ENCODE measurements at regions not wholly inside any gene's neighbourhood (a gene's known extent, or its start where the extent isn't known, plus 50 kb on each side); places are given as distances from the start of the nearest gene placed in this dataset.

DNA sequence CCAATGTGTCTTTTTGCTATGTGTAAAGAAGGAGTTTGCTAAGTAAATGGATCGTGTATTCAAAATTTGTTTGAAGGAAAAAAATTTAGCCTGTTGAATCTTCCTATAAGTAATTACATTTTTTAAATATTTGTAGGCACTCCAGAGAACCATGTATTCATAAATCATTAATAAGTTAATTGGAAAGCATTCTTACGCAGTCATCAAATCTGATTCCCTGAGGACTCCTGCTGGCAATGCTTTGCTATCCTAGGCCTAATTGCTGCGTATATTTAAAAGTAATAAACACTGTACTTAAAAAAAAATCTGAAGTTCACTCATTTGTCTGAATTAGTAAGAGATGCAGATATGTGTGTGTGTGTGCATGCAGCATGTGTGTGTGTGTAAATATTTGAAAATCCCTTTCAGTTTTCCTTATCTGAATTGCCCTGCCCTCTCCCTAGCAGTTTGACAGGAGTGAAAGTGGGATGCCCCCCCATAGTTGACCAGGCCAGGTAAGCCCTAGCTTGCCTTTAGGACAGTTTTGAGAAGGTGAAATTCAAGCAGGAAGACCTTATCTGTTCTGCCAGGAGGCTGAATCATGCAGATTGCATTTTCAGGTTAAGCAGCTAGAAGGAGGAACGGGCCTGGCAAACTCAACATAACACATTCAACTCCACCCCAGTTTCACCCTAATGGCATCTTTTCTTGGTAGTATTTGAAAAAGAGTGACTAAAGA lies 81.2 kb upstream of the DNAH5 start:
- TF ChIP-seq, protein P1, sequence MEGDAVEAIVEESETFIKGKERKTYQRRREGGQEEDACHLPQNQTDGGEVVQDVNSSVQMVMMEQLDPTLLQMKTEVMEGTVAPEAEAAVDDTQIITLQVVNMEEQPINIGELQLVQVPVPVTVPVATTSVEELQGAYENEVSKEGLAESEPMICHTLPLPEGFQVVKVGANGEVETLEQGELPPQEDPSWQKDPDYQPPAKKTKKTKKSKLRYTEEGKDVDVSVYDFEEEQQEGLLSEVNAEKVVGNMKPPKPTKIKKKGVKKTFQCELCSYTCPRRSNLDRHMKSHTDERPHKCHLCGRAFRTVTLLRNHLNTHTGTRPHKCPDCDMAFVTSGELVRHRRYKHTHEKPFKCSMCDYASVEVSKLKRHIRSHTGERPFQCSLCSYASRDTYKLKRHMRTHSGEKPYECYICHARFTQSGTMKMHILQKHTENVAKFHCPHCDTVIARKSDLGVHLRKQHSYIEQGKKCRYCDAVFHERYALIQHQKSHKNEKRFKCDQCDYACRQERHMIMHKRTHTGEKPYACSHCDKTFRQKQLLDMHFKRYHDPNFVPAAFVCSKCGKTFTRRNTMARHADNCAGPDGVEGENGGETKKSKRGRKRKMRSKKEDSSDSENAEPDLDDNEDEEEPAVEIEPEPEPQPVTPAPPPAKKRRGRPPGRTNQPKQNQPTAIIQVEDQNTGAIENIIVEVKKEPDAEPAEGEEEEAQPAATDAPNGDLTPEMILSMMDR (IDR thresholded peaks at IDR 0.05), result no peak
- TF ChIP-seq POLR2A (IDR thresholded peaks at IDR 0.05) (no peak), POLR2AphosphoS5 (IDR thresholded peaks at IDR 0.05) (no peak), EP300 (IDR thresholded peaks at IDR 0.05) (no peak)
